ENCODE measurements at regions not wholly inside any gene's neighbourhood (a gene's known extent, or its start where the extent isn't known, plus 50 kb on each side); places are given as distances from the start of the nearest gene placed in this dataset.

- TF ChIP-seq CHD7 (IDR thresholded peaks at IDR 0.05; ENCODE audit: insufficient replicate concordance, low read length): no peak
- peak; percentile 87 for TF ChIP-seq ASH2L (IDR thresholded peaks at IDR 0.05; ENCODE audit: low read length)
- TF ChIP-seq CEBPB (IDR thresholded peaks at IDR 0.05; ENCODE audit: low read depth, low read length): no peak
- TF ChIP-seq TEAD4 (IDR thresholded peaks at IDR 0.05; ENCODE audit: low read depth, low read length): 0 out of 2 replicates have a peak, but pooled peaks have one; percentile 22
Measured at GRCh38 chr6:47126647-47127391, 84.7 kb upstream of the ADGRF1 start (continued).
